ENCODE measurements at regions not wholly inside any gene's neighbourhood (a gene's known extent, or its start where the extent isn't known, plus 50 kb on each side); places are given as distances from the start of the nearest gene placed in this dataset.

- Histone ChIP-seq H3K9me3 (no peaks in the 10 kb centered on the region), H3K27me3 (no peaks in the 10 kb centered on the region), H3K36me3 (no peaks in the 10 kb centered on the region), H3K4me1 (peaks cover 0 to 24% (median 14%) of the 10 kb centered on the region in 12 donors), H3K4me3 (no peak overlapping the region), H3K27ac (peak overlapping the region in 1 of 12 donors; percentile 52)
- intact Hi-C loops (cut with DNase I): loop anchor here in 2 of 10 donors (5.0 to 10.0 kb wide), 3 partner anchors 72 to 535 kb away; partner anchors contain the start of gene ID2 (in 1 of the 2)
- DNase-seq: no peak
- WGBS, 4 donors: 83 to 88% (median 84%) methylated on average over 9 of the region's 9 CpGs
- TF ChIP-seq, protein P1, sequence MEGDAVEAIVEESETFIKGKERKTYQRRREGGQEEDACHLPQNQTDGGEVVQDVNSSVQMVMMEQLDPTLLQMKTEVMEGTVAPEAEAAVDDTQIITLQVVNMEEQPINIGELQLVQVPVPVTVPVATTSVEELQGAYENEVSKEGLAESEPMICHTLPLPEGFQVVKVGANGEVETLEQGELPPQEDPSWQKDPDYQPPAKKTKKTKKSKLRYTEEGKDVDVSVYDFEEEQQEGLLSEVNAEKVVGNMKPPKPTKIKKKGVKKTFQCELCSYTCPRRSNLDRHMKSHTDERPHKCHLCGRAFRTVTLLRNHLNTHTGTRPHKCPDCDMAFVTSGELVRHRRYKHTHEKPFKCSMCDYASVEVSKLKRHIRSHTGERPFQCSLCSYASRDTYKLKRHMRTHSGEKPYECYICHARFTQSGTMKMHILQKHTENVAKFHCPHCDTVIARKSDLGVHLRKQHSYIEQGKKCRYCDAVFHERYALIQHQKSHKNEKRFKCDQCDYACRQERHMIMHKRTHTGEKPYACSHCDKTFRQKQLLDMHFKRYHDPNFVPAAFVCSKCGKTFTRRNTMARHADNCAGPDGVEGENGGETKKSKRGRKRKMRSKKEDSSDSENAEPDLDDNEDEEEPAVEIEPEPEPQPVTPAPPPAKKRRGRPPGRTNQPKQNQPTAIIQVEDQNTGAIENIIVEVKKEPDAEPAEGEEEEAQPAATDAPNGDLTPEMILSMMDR (IDR thresholded peaks at IDR 0.05): no peak
- TF ChIP-seq POLR2A (IDR thresholded peaks at IDR 0.05): no peak
- no peak for ATAC-seq
Measured at GRCh38 chr2:8149985-8150539, 531.8 kb upstream of the ID2 start.

GRCh38 chr2:8151888-8152287 is 530.0 kb upstream of the ID2 start:
- 64 to 73% (median 70%) methylated on average over 2 of the region's 2 CpGs for WGBS, 4 donors
- intact Hi-C loops (cut with DNase I): loop anchor here in 1 of 10 donors (5.0 kb wide), 1 partner anchor 70 kb away; no protein-coding TSS in a partner anchor

GRCh38 chr2:8152392-8153257 is 529.2 kb upstream of the ID2 start:
- TF ChIP-seq POLR2A (IDR thresholded peaks at IDR 0.05): no peak
- TF ChIP-seq, protein P1 (IDR thresholded peaks at IDR 0.05): no peak
- ATAC-seq: no peak
- no peak overlapping the region for H3K4me3 ChIP-seq
- no peaks in the 10 kb centered on the region for H3K36me3 ChIP-seq
- DNase-seq: no peak
- whole genome bisulfite sequencing, 4 donors: 85 to 90% (median 88%) methylated on average over 11 of the region's 11 CpGs
- peaks cover 0 to 9% (median 0%) of the 10 kb centered on the region in 12 donors for H3K4me1 ChIP-seq
- no peaks in the 10 kb centered on the region for H3K27me3 ChIP-seq
- peaks cover 0 to 5% (median 0%) of the 10 kb centered on the region in 12 donors for H3K9me3 ChIP-seq
- H3K27ac ChIP-seq: no peak overlapping the region
- intact Hi-C loops (cut with DNase I): loop anchor here in 1 of 10 donors (5.0 kb wide), 1 partner anchor 70 kb away; no protein-coding TSS in a partner anchor

More at GRCh38 chr2:8151888-8152287, 530.0 kb upstream of the ID2 start:
- peak overlapping the region in 2 of 12 donors; percentile 5 to 9 for H3K27ac ChIP-seq
- no peaks in the 10 kb centered on the region for H3K36me3 ChIP-seq
- ATAC-seq: peak in 1 of 4 donors; percentile 52
- no peak overlapping the region for H3K4me3 ChIP-seq
- H3K4me1 ChIP-seq: peaks cover 0 to 11% (median 2%) of the 10 kb centered on the region in 12 donors
- TF ChIP-seq, protein P1 (IDR thresholded peaks at IDR 0.05): no peak
- TF ChIP-seq POLR2A (IDR thresholded peaks at IDR 0.05): no peak
- DNase-seq: peak in 1 of 5 donors; percentile 31
- H3K27me3 ChIP-seq: no peaks in the 10 kb centered on the region
- peaks cover 0 to 2% (median 0%) of the 10 kb centered on the region in 12 donors for H3K9me3 ChIP-seq

DNA sequence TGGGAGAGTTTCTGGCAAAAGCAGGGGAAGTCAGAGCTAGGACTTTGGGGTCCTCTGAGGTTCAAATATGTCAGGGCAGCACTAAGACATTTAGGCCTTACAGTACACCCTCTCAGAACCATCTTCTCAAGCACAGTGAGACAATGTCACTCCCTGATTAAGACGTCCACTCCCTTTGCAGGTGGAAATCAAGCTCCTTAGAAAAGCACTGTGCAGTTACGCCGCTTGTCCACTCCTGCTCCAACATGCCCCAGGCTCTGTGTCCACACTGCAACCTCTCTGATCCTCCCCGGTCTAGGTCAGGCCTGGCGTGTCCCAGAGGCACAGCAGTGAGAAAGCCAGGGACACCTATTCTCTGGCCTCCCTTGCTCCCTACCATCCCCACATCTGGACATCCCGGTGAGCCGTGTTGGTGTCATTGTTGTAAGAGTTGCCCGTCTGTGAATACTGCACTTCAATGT is 528.6 kb upstream of the ID2 start:
- Histone ChIP-seq H3K4me3 (no peak overlapping the region), H3K36me3 (no peaks in the 10 kb centered on the region), H3K4me1 (peaks cover 0 to 9% (median 0%) of the 10 kb centered on the region in 12 donors), H3K9me3 (peaks cover 0 to 5% (median 0%) of the 10 kb centered on the region in 12 donors), H3K27me3 (no peaks in the 10 kb centered on the region), H3K27ac (no peak overlapping the region)
- DNase-seq: no peak
- intact Hi-C loops (cut with DNase I): loop anchor here in 1 of 10 donors (5.0 kb wide), 1 partner anchor 69 kb away; no protein-coding TSS in a partner anchor
- no peak for ATAC-seq
- TF ChIP-seq, protein P1 (IDR thresholded peaks at IDR 0.05): no peak
- no peak for TF ChIP-seq POLR2A (IDR thresholded peaks at IDR 0.05)
- 95 to 99% (median 98%) methylated on average over 8 of the region's 8 CpGs for WGBS, 4 donors

All from heart left ventricle (tissue), 16 donors.